Type B pancreatic cell (in vitro differentiated cells): ENCODE measurements at regions not wholly inside any gene's neighbourhood (a gene's known extent, or its start where the extent isn't known, plus 50 kb on each side); places are given as distances from the start of the nearest gene placed in this dataset.

ENCODE experiments used
- DNase-seq: peaks from one replicate; pipeline ENCODE4 v3.0.0; 2021; ENCODE audit warnings: mixed read lengths; ENCODE audit not compliant: unreplicated experiment; ENCODE audit errors: extremely low spot score
- H3K27ac Mint-ChIP-seq: 2 replicates; pipeline ENCODE4 v1.8.0; 2021; ENCODE audit warnings: mild to moderate bottlenecking, mixed read lengths
- H3K27me3 Mint-ChIP-seq: 2 replicates; pipeline ENCODE4 v1.8.0; 2021; ENCODE audit warnings: mixed read lengths
- H3K36me3 Mint-ChIP-seq: 2 replicates; pipeline ENCODE4 v1.8.0; 2021; ENCODE audit warnings: mixed read lengths
- H3K4me1 Mint-ChIP-seq: one replicate; pipeline ENCODE4 v1.8.0; 2021; ENCODE audit warnings: mixed read lengths; ENCODE audit not compliant: unreplicated experiment
- H3K4me3 Mint-ChIP-seq: 2 replicates; pipeline ENCODE4 v1.8.0; 2021; ENCODE audit warnings: mild to moderate bottlenecking, mixed read lengths
- H3K9me3 Mint-ChIP-seq: 2 replicates; pipeline ENCODE4 v1.8.0; 2021; ENCODE audit warnings: mixed read lengths
- TF ChIP-seq, protein P1 (sequence below): fragments of 200-600 bp; sonication (generic); conservative IDR thresholded peaks from 2 replicates; pipeline ENCODE4 v1.5.0; 2021; ENCODE audit warnings: antibody characterized with exemption, mild to moderate bottlenecking

DNA sequence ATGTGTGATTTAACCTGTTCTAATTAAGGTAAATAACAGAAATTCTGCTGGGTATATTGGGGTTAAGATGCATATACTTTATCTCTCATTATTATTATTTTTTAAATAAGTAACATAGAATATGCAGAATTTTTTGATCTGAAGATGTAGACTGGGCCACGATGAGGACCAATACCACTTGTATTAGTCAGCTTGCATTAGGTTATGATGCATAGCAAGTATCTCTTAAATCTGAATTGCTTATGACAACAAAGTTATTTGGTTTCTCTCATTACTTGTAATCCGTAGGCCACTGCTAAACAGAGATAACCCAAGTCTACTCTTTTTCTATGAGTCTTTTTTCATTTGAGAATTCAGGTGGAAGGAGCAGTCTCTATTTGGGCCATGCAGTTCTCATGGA, 145.5 kb upstream of the NOVA1 start:
- no peak overlapping the region for H3K4me3 Mint-ChIP-seq
- no peaks in the 10 kb centered on the region for H3K9me3 Mint-ChIP-seq
- H3K27me3 Mint-ChIP-seq: no peaks in the 10 kb centered on the region
- H3K27ac Mint-ChIP-seq: no peak overlapping the region
- no peaks in the 10 kb centered on the region for H3K36me3 Mint-ChIP-seq
- TF ChIP-seq, protein P1, sequence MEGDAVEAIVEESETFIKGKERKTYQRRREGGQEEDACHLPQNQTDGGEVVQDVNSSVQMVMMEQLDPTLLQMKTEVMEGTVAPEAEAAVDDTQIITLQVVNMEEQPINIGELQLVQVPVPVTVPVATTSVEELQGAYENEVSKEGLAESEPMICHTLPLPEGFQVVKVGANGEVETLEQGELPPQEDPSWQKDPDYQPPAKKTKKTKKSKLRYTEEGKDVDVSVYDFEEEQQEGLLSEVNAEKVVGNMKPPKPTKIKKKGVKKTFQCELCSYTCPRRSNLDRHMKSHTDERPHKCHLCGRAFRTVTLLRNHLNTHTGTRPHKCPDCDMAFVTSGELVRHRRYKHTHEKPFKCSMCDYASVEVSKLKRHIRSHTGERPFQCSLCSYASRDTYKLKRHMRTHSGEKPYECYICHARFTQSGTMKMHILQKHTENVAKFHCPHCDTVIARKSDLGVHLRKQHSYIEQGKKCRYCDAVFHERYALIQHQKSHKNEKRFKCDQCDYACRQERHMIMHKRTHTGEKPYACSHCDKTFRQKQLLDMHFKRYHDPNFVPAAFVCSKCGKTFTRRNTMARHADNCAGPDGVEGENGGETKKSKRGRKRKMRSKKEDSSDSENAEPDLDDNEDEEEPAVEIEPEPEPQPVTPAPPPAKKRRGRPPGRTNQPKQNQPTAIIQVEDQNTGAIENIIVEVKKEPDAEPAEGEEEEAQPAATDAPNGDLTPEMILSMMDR: no peak
- DNase-seq: no peak
- no peaks in the 10 kb centered on the region for H3K4me1 Mint-ChIP-seq

DNA sequence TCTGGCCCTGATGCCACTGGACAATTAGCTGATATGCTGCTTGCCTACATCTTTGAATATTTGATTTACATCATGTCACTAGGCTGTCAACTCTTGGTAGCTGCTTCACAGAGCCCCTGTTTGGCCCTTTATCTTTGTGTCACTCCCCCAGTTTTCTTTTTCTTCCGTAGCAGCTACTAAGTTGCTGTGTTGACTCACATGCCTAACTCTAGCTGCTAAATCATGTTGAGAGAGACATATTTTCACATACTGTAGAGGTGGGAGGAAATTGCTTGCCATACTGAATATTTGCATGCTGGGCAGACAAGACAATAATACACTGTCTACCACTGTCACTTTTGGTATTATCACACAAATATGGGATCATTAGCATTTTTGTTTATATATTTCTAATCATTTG, 147.1 kb upstream of the NOVA1 start:
- no peak overlapping the region for H3K27ac Mint-ChIP-seq
- TF ChIP-seq, protein P1: no peak
- no peak for DNase-seq
- H3K27me3 Mint-ChIP-seq: no peaks in the 10 kb centered on the region
- no peaks in the 10 kb centered on the region for H3K4me1 Mint-ChIP-seq
- no peaks in the 10 kb centered on the region for H3K36me3 Mint-ChIP-seq
- no peak overlapping the region for H3K4me3 Mint-ChIP-seq
- no peaks in the 10 kb centered on the region for H3K9me3 Mint-ChIP-seq

DNA sequence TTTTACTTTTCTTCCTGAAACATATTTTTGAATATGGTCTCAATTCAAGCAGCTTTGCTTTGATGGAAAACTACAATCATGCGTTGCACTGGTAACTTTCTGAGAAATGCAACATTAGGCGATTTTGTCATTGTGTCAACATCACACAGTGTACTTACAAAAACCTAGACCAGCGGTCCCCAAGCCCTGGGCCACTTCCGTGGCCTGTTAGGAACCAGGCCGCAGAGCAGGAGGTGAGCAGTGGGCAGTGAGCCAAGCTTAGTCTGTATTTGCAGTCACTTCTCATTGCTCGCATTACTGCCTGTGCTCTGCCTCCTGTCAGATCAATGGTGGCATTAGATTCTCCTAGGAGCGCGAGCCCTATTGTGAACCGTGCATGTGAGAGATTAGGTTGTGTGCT, 163.7 kb upstream of the NOVA1 start:
- no peak overlapping the region for H3K27ac Mint-ChIP-seq
- no peaks in the 10 kb centered on the region for H3K9me3 Mint-ChIP-seq
- no peaks in the 10 kb centered on the region for H3K27me3 Mint-ChIP-seq
- no peaks in the 10 kb centered on the region for H3K36me3 Mint-ChIP-seq
- peaks cover 5% of the 10 kb centered on the region for H3K4me1 Mint-ChIP-seq
- TF ChIP-seq, protein P1: no peak
- H3K4me3 Mint-ChIP-seq: no peak overlapping the region
- no peak for DNase-seq

DNA sequence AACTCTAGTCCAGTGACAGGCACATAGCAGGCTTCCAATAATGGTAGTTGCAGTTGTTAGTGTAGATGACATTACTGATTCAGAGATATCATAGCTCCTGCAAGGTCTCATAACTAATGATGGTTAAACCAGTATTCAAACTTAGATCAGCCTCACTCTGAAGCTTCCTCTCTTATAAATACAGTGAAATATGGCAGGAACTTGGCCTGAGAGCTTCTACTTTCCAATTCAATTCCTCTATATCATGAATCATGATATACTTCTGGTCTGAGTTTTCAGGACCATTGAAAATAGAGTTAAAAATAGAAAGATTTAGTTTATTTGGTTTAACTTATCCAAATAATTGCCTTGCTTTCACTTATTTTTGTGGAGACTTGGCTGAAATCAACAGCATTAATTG, 167.5 kb upstream of the NOVA1 start:
- no peak overlapping the region for H3K27ac Mint-ChIP-seq
- TF ChIP-seq, protein P1: no peak
- H3K9me3 Mint-ChIP-seq: no peaks in the 10 kb centered on the region
- H3K4me3 Mint-ChIP-seq: no peak overlapping the region
- no peaks in the 10 kb centered on the region for H3K27me3 Mint-ChIP-seq
- no peaks in the 10 kb centered on the region for H3K36me3 Mint-ChIP-seq
- H3K4me1 Mint-ChIP-seq: peaks cover 5% of the 10 kb centered on the region
- DNase-seq: no peak

DNA sequence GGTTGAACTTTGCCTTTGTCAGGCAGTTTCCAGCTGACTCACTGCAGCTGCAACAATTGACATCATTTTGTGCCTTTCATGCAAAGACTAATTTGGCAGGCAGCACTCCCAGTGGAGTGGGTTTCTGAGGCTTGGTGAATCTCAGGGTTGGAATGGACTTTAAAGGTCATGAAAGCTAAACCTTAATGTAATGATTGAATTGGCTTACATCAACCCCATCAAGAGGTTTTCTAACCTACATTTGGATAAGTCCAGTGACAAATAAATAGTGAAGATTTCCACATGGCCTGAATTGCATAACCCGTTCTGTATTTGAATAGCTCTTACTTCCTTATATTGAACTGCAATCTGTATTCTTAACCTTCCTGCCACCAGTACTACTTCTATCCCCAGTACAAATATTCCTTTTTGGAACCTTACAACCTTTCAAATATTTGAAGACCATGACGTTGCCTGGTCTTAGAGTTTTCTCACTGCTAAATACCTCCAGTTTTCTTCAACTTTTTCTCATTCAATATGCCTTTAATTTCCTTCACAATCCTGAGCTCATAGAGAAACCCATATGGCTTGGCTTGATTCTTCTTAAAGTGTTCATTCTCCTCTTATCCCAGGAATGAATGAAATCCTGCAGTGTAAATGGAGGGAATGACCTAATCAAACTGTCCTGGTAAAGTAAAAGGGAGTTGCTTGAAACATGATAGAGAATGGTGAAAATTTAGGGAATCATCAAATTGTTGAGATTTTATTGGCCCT, 168.1 kb upstream of the NOVA1 start:
- no peak for DNase-seq
- Mint-ChIP-seq H3K27ac (no peak overlapping the region), H3K4me3 (no peak overlapping the region), H3K9me3 (no peaks in the 10 kb centered on the region), H3K36me3 (no peaks in the 10 kb centered on the region), H3K27me3 (no peaks in the 10 kb centered on the region), H3K4me1 (peaks cover 5% of the 10 kb centered on the region)
- TF ChIP-seq, protein P1: no peak

DNA sequence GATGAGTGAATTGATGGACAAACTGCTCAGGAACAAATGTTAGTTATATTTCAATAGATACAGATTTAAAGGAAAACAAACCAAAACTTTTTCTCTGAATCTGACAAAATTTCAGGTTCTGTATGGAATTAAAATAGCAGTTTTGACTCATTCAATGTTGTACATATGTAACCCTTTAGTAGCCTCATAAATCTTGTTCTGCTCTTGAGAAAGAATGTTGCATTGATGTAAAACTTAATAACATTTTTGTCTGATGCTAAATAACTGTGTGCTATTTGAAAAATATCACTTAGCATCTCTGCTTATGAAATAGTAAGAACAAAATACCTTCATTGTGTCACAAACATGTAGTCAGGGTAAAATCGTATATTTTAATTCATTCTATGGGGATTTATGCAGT, 168.9 kb upstream of the NOVA1 start:
- Mint-ChIP-seq H3K36me3 (no peaks in the 10 kb centered on the region), H3K4me1 (peaks cover 5% of the 10 kb centered on the region), H3K27me3 (no peaks in the 10 kb centered on the region), H3K27ac (no peak overlapping the region), H3K9me3 (no peaks in the 10 kb centered on the region), H3K4me3 (no peak overlapping the region)
- DNase-seq: no peak
- TF ChIP-seq, protein P1: no peak
